KMS-11 (cell line): ENCODE measurements at regions not wholly inside any gene's neighbourhood (a gene's known extent, or its start where the extent isn't known, plus 50 kb on each side); places are given as distances from the start of the nearest gene placed in this dataset.

Experiments
- H2AFZ ChIP-seq: fragments of 200-600 bp; sonication (generic); 2 replicates; pipeline ENCODE4 v1.6.1; 2016; ENCODE audit warnings: antibody characterized with exemption, mixed run types, low read depth
- H3K27ac ChIP-seq: fragments of 200-600 bp; sonication (generic); 2 replicates; pipeline ENCODE4 v1.6.1; 2016; ENCODE audit warnings: mild to moderate bottlenecking, mixed run types
- H3K27me3 ChIP-seq: fragments of 200-600 bp; sonication (generic); 2 replicates; pipeline ENCODE4 v1.6.1; 2017; ENCODE audit warnings: mild to moderate bottlenecking, low read depth, mixed run types, moderate library complexity; ENCODE audit not compliant: insufficient read depth
- H3K36me3 ChIP-seq: fragments of 200-600 bp; sonication (generic); 2 replicates; pipeline ENCODE4 v1.6.1; 2017; ENCODE audit warnings: mild to moderate bottlenecking, mixed run types; ENCODE audit not compliant: insufficient read depth
- H3K4me1 ChIP-seq: fragments of 200-600 bp; sonication (generic); 2 replicates; pipeline ENCODE4 v1.6.1; 2016; ENCODE audit warnings: mild to moderate bottlenecking, low read depth, mixed run types; ENCODE audit not compliant: poor library complexity, severe bottlenecking
- H3K4me2 ChIP-seq: fragments of 200-600 bp; sonication (generic); 2 replicates; pipeline ENCODE4 v1.7.0; 2016; ENCODE audit warnings: mild to moderate bottlenecking, mixed run types
- H3K4me3 ChIP-seq: fragments of 200-600 bp; sonication (generic); IDR thresholded peaks from 2 replicates; pipeline ENCODE4 v1.6.1; 2017; ENCODE audit warnings: low read depth, low read length, mixed read lengths; ENCODE audit not compliant: insufficient read depth
- H3K79me2 ChIP-seq: fragments of 200-600 bp; sonication (generic); 2 replicates; pipeline ENCODE4 v1.6.1; 2016; ENCODE audit warnings: low read depth, mixed run types; ENCODE audit not compliant: insufficient read depth
- H3K9ac ChIP-seq: fragments of 200-600 bp; sonication (generic); 2 replicates; pipeline ENCODE4 v1.6.1; 2016; ENCODE audit warnings: mild to moderate bottlenecking, mixed run types
- H4K20me1 ChIP-seq: fragments of 200-600 bp; sonication (generic); 2 replicates; pipeline ENCODE4 v1.6.1; 2016; ENCODE audit warnings: mild to moderate bottlenecking, mixed run types; ENCODE audit not compliant: insufficient read depth
- TF ChIP-seq, protein P1 (sequence below): fragments of 200-600 bp; sonication (generic); conservative IDR thresholded peaks from 2 replicates; pipeline ENCODE4 v1.6.1; 2017; ENCODE audit warnings: low read depth, mild to moderate bottlenecking, antibody characterized with exemption, low read length, moderate library complexity, mixed read lengths

DNA sequence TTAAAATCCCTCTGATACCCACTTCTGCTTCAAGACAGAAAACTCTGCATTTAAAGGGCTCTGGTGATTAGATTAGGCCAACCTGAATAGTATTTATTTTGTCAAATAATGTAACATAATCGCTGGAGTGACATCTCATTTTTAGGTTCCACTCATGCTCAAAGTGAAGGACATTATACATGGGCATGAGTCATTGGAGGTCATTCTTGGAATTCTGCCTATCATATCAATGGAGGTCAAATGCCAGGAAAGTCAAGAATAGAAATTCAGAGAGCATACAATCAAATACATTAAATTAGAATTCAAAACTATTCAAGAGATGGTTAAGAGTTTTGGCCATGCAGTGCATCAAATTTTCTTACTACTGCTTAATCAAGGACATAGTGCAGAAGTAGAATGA, 50.8 kb upstream of the PRSS1 start:
- Histone ChIP-seq H3K9ac (no peak overlapping the region), H3K27me3 (no peaks in the 10 kb centered on the region), H3K4me1 (no peaks in the 10 kb centered on the region), H3K36me3 (no peaks in the 10 kb centered on the region), H3K27ac (no peak overlapping the region), H2AFZ (no peak overlapping the region), H3K79me2 (no peaks in the 10 kb centered on the region), H3K4me2 (no peak overlapping the region), H4K20me1 (no peaks in the 10 kb centered on the region), H3K4me3 (no peak overlapping the region)
- TF ChIP-seq, protein P1, sequence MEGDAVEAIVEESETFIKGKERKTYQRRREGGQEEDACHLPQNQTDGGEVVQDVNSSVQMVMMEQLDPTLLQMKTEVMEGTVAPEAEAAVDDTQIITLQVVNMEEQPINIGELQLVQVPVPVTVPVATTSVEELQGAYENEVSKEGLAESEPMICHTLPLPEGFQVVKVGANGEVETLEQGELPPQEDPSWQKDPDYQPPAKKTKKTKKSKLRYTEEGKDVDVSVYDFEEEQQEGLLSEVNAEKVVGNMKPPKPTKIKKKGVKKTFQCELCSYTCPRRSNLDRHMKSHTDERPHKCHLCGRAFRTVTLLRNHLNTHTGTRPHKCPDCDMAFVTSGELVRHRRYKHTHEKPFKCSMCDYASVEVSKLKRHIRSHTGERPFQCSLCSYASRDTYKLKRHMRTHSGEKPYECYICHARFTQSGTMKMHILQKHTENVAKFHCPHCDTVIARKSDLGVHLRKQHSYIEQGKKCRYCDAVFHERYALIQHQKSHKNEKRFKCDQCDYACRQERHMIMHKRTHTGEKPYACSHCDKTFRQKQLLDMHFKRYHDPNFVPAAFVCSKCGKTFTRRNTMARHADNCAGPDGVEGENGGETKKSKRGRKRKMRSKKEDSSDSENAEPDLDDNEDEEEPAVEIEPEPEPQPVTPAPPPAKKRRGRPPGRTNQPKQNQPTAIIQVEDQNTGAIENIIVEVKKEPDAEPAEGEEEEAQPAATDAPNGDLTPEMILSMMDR, result no peak

DNA sequence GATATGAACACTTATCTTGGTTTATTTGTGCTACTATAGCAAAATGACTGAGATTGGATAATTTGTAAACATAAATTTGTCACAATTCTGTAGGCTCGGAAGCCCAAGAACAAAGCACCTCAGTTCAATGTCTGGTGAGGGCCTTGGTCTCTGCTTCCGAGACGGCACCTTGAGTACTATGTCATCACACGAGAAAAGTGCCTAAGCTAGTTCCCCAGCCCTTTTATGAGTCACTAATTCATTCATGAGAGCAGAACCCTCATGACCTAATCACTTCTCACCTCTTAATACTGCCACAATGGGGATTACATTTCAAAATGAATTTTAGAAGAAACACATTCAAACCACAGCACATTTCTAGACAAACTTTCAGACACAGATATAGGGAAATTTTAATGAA, 52.0 kb upstream of the PRSS1 start:
- no peak overlapping the region for H3K4me2 ChIP-seq
- TF ChIP-seq, protein P1, result no peak
- no peak overlapping the region for H2AFZ ChIP-seq
- H3K27ac ChIP-seq, result no peak overlapping the region
- H4K20me1 ChIP-seq, result no peaks in the 10 kb centered on the region
- H3K4me1 ChIP-seq, result no peaks in the 10 kb centered on the region
- no peaks in the 10 kb centered on the region for H3K36me3 ChIP-seq
- no peaks in the 10 kb centered on the region for H3K79me2 ChIP-seq
- H3K27me3 ChIP-seq, result no peaks in the 10 kb centered on the region
- H3K9ac ChIP-seq, result no peak overlapping the region
- no peak overlapping the region for H3K4me3 ChIP-seq

DNA sequence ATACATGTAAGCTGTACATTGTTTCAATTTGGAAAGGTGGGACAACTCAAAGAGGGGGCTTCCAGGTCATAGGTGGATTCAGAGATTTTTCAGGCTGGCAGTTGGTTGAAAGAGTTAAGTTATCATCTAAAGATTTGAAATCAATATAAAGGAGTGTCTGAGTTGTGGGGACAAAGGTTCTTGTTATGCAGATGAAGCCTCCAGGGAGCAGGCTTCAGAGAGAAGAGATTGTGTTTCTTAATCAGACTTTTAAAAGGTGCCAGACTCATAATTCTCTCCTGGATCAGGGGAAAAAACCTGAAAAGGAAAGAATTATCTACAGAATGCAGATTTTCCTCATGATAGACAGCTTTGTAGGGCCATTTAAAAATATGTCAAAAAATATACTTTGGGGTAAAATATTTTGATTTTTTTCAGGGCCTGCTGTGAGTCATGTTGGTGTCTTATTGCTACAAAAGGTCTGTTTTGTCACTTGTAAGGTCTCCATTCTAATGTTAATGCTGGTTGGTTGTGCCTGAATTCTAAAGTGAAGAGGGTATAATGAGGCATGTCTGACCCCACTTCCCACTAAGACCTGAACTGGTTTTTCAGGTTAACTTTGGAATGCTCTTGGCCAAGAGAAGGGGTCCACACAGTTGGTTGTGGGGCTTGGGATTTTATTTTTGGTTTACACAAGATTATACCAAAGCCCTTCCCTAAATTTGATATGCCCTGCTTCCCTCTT, 52.7 kb upstream of the PRSS1 start:
- Histone ChIP-seq H3K79me2 (no peaks in the 10 kb centered on the region), H3K27ac (no peak overlapping the region), H3K27me3 (no peaks in the 10 kb centered on the region), H3K36me3 (no peaks in the 10 kb centered on the region), H3K4me2 (no peak overlapping the region), H3K4me1 (no peaks in the 10 kb centered on the region), H4K20me1 (no peaks in the 10 kb centered on the region), H2AFZ (no peak overlapping the region), H3K4me3 (no peak overlapping the region), H3K9ac (no peak overlapping the region)
- TF ChIP-seq, protein P1, result no peak

DNA sequence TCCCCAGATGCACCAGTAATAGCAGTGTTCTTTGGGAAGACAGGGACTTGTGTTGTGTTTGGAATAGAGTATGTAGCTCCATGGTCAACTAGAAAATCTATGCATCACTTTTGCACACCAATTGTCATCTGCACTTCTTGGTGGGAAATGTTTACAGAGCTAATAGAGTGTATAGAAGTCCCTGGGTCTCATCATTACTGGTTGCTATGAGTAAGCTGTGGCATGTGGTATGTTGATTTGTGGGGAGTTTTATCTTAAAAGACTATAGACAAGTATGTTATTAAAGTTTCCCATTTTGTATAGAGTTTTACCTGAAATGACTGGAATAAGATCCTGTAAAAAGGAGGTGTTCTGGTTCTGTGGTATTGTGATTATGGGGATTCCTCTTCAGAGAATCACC, 55.4 kb upstream of the PRSS1 start:
- no peaks in the 10 kb centered on the region for H4K20me1 ChIP-seq
- no peaks in the 10 kb centered on the region for H3K36me3 ChIP-seq
- H2AFZ ChIP-seq, result no peak overlapping the region
- H3K4me3 ChIP-seq, result no peak overlapping the region
- TF ChIP-seq, protein P1, result no peak
- H3K9ac ChIP-seq, result no peak overlapping the region
- H3K79me2 ChIP-seq, result no peaks in the 10 kb centered on the region
- no peaks in the 10 kb centered on the region for H3K27me3 ChIP-seq
- H3K4me2 ChIP-seq, result no peak overlapping the region
- no peaks in the 10 kb centered on the region for H3K4me1 ChIP-seq
- no peak overlapping the region for H3K27ac ChIP-seq
